WTC11 (cell line): ENCODE measurements at regions not wholly inside any gene's neighbourhood (a gene's known extent, or its start where the extent isn't known, plus 50 kb on each side); places are given as distances from the start of the nearest gene placed in this dataset.

ENCODE experiments used
- CTCF ChIP-seq: fragments of 200-600 bp; IDR thresholded peaks from 2 replicates; pipeline ENCODE4 v1.8.0; 2022; ENCODE audit warnings: antibody characterized with exemption
- ZNF138 ChIP-seq: sonication (generic); formaldehyde crosslinking; conservative IDR thresholded peaks from 2 replicates; pipeline ENCODE4 v1.8.1; 2022; ENCODE audit warnings: mild to moderate bottlenecking, moderate library complexity, missing genetic modification reagents

GRCh38 chr7:85489498-85489897, 302.6 kb upstream of the SEMA3D start:
- TF ChIP-seq ZNF138 = no peak
- TF ChIP-seq CTCF = no peak
